Smooth muscle cell (in vitro differentiated cells): ENCODE measurements at regions not wholly inside any gene's neighbourhood (a gene's known extent, or its start where the extent isn't known, plus 50 kb on each side); places are given as distances from the start of the nearest gene placed in this dataset.

Experiments
- DNase-seq: peaks from one replicate; lab custom pipeline; 2025; ENCODE audit not compliant: unreplicated experiment; lab: John Stamatoyannopoulos, UW
- H2AFZ ChIP-seq: fragments of 200-600 bp; sonication (generic); 2 replicates; pipeline ENCODE4 v1.6.0; 2016; ENCODE audit warnings: antibody characterized with exemption, low read depth, mild to moderate bottlenecking
- H3F3A ChIP-seq: fragments of 200-600 bp; sonication (generic); 2 replicates; pipeline ENCODE4 v1.6.0; 2017; ENCODE audit warnings: antibody characterized with exemption, low read depth
- H3K27ac ChIP-seq: fragments of 200-600 bp; sonication (generic); 2 replicates; pipeline ENCODE4 v1.5.1; 2016; ENCODE audit warnings: low read depth, mild to moderate bottlenecking
- H3K27me3 ChIP-seq: fragments of 200-600 bp; sonication (generic); 2 replicates; pipeline ENCODE4 v1.6.1; 2016; ENCODE audit warnings: low read depth, mild to moderate bottlenecking
- H3K36me3 ChIP-seq: fragments of 200-600 bp; sonication (generic); 2 replicates; pipeline ENCODE4 v1.5.1; 2016; ENCODE audit warnings: low read depth
- H3K4me1 ChIP-seq: fragments of 200-600 bp; sonication (generic); 2 replicates; pipeline ENCODE4 v1.5.1; 2016; ENCODE audit warnings: low read depth
- H3K4me2 ChIP-seq: fragments of 200-600 bp; sonication (generic); 2 replicates; pipeline ENCODE4 v1.6.0; 2016; ENCODE audit warnings: mild to moderate bottlenecking
- H3K4me3 ChIP-seq: fragments of 200-600 bp; sonication (generic); 2 replicates; pipeline ENCODE4 v1.5.1; 2016; ENCODE audit warnings: mild to moderate bottlenecking
- H3K79me2 ChIP-seq: fragments of 200-600 bp; sonication (generic); 2 replicates; pipeline ENCODE4 v1.6.0; 2016; ENCODE audit warnings: low read depth, mild to moderate bottlenecking
- H3K9ac ChIP-seq: fragments of 200-600 bp; sonication (generic); 2 replicates; pipeline ENCODE4 v1.6.0; 2016; ENCODE audit warnings: low read depth
- H3K9me3 ChIP-seq: fragments of 200-600 bp; sonication (generic); replicated peaks from 2 replicates; pipeline ENCODE4 v1.5.1; 2016; ENCODE audit warnings: low read depth
- H4K20me1 ChIP-seq: fragments of 200-600 bp; sonication (generic); 2 replicates; pipeline ENCODE4 v1.6.0; 2016; ENCODE audit warnings: low read depth
- WGBS: methylation state at CpG from one replicate; pipeline ENCODE4 v1.1.7; 2016; ENCODE audit warnings: low lambda C conversion rate; 5-methylcytosine and 5-hydroxymethylcytosine counted together
- TF ChIP-seq, protein P1 (sequence below): fragments of 200-600 bp; sonication (generic); IDR thresholded peaks from 2 replicates; pipeline ENCODE4 v1.5.1; 2017; ENCODE audit warnings: borderline replicate concordance, mild to moderate bottlenecking, antibody characterized with exemption; ENCODE audit not compliant: insufficient read depth, poor library complexity, severe bottlenecking

DNA sequence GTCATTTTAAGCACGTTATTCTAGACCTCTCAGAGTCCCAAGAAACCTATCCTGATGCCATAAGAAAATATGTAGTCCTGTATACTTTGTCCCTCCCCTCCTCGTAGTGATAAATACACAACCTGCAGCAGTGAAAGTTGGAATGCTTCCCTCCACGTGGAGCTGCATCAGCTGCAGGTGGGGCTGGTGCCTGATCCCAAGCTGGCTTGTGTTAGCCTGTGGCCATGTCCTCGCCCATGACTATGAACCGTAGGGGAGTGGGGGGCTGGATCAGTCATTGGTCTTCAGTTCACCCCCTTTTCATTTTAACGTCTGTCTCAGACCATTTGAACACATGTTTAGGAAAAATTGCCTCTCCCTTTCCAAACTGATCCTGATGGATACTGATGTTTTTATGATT is 171.4 kb upstream of the HABP2 start:
- Histone ChIP-seq H3K9ac (no peak overlapping the region), H3K27me3 (no peaks in the 10 kb centered on the region), H3K4me1 (peaks cover 22% of the 10 kb centered on the region), H3K4me2 (peak overlapping the region; percentile 83), H3K36me3 (no peaks in the 10 kb centered on the region), H2AFZ (no peak overlapping the region), H4K20me1 (no peaks in the 10 kb centered on the region), H3F3A (peaks cover 8% of the 10 kb centered on the region), H3K9me3 (no peaks in the 10 kb centered on the region), H3K27ac (peak overlapping the region; percentile 81), H3K79me2 (no peaks in the 10 kb centered on the region), H3K4me3 (peak overlapping the region; percentile 28)
- DNase-seq: no peak
- 79% methylated on average over 6 of the region's 6 CpGs for WGBS
- TF ChIP-seq, protein P1, sequence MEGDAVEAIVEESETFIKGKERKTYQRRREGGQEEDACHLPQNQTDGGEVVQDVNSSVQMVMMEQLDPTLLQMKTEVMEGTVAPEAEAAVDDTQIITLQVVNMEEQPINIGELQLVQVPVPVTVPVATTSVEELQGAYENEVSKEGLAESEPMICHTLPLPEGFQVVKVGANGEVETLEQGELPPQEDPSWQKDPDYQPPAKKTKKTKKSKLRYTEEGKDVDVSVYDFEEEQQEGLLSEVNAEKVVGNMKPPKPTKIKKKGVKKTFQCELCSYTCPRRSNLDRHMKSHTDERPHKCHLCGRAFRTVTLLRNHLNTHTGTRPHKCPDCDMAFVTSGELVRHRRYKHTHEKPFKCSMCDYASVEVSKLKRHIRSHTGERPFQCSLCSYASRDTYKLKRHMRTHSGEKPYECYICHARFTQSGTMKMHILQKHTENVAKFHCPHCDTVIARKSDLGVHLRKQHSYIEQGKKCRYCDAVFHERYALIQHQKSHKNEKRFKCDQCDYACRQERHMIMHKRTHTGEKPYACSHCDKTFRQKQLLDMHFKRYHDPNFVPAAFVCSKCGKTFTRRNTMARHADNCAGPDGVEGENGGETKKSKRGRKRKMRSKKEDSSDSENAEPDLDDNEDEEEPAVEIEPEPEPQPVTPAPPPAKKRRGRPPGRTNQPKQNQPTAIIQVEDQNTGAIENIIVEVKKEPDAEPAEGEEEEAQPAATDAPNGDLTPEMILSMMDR: no peak

DNA sequence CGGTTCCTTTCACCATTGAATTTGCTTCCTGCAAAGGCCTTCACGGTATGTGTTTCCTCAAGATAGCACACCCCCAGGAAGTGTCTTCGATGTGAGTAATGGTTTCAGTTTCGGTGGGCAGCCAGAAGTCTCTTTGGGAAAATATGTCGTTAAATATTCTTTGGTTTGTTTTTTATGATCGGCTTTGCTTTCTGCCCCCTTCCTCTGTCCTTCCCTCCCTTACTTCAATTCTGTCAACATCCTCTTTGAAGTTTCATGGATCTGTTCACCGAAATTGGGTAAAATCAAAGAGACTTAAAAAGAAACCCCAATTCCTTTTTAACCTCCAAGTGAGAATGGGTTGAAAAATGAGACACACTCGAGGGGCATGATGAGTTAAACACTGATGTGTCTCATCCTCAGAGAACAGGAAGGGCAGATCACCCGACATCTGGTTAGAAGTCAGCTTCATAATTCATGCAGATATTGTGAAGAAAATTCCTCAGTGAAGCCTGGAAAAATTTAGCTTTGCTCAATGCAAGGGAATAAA is 170.8 kb upstream of the HABP2 start:
- peak overlapping the region; percentile 28 for H3K4me3 ChIP-seq
- 34% methylated on average over 9 of the region's 9 CpGs for WGBS
- H2AFZ ChIP-seq: peak overlapping the region; percentile 86
- peak overlapping the region; percentile 52 for H3K9ac ChIP-seq
- TF ChIP-seq, protein P1: no peak
- no peaks in the 10 kb centered on the region for H3K36me3 ChIP-seq
- peaks cover 22% of the 10 kb centered on the region for H3K4me1 ChIP-seq
- H4K20me1 ChIP-seq: no peaks in the 10 kb centered on the region
- DNase-seq: no peak
- peaks cover 8% of the 10 kb centered on the region for H3F3A ChIP-seq
- no peaks in the 10 kb centered on the region for H3K79me2 ChIP-seq
- no peaks in the 10 kb centered on the region for H3K27me3 ChIP-seq
- no peaks in the 10 kb centered on the region for H3K9me3 ChIP-seq
- H3K27ac ChIP-seq: peak overlapping the region; percentile 81
- peak overlapping the region; percentile 83 for H3K4me2 ChIP-seq

DNA sequence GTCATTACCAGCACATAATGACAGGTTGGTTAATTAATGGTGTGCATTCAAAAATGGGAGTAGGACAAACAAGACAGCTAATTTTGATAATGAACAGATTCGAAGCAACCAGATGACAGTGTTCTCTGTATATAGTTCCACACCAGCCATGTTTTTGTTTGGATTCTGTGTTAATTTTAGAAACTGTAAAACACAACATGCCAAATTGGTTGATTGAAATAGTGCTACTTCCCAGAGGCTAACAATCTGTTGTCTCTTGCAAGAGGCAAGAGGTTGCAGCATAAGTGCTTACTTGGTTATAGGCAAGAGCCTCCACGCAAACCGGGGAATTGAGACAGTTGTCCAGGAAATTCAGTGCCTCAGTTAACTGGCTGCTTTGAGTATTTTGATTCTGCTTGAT is 170.2 kb upstream of the HABP2 start:
- peak overlapping the region; percentile 81 for H3K27ac ChIP-seq
- DNase-seq: no peak
- no peaks in the 10 kb centered on the region for H3K9me3 ChIP-seq
- no peaks in the 10 kb centered on the region for H3K79me2 ChIP-seq
- peak overlapping the region; percentile 86 for H2AFZ ChIP-seq
- peaks cover 8% of the 10 kb centered on the region for H3F3A ChIP-seq
- H3K9ac ChIP-seq: no peak overlapping the region
- H3K27me3 ChIP-seq: no peaks in the 10 kb centered on the region
- H3K4me2 ChIP-seq: peak overlapping the region; percentile 83
- H3K4me3 ChIP-seq: no peak overlapping the region
- no peaks in the 10 kb centered on the region for H3K36me3 ChIP-seq
- TF ChIP-seq, protein P1: no peak
- no peaks in the 10 kb centered on the region for H4K20me1 ChIP-seq
- WGBS: 80% methylated on average over 3 of the region's 3 CpGs
- peaks cover 22% of the 10 kb centered on the region for H3K4me1 ChIP-seq

DNA sequence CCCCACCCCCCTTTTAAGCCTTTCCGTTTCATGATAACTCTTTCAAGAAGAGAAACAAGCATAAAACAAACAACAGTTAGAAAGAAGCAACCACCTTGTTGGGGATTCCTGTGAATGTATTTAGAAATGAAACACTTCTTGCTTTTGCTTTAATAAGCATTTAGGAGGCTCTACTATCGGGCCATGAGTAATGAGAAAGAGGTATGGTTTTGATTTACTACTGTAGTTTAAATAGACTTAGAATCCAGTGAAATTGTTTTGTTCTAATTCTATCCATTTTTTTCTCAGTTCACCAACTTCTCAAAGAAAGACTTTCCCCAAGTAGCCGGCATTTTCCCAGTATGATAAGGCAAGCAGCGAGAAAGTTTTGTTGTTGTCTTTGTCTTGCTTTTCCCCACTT is 168.7 kb upstream of the HABP2 start:
- no peak overlapping the region for H3K27ac ChIP-seq
- TF ChIP-seq, protein P1: no peak
- H3K4me3 ChIP-seq: no peak overlapping the region
- WGBS: 75% methylated on average over 4 of the region's 4 CpGs
- H2AFZ ChIP-seq: no peak overlapping the region
- H3K4me1 ChIP-seq: peaks cover 22% of the 10 kb centered on the region
- H4K20me1 ChIP-seq: no peaks in the 10 kb centered on the region
- peaks cover 8% of the 10 kb centered on the region for H3F3A ChIP-seq
- H3K4me2 ChIP-seq: peak overlapping the region; percentile 70
- no peaks in the 10 kb centered on the region for H3K36me3 ChIP-seq
- H3K27me3 ChIP-seq: no peaks in the 10 kb centered on the region
- H3K79me2 ChIP-seq: no peaks in the 10 kb centered on the region
- H3K9me3 ChIP-seq: no peaks in the 10 kb centered on the region
- no peak overlapping the region for H3K9ac ChIP-seq
- DNase-seq: no peak
